ENCODE measurements at regions not wholly inside any gene's neighbourhood (a gene's known extent, or its start where the extent isn't known, plus 50 kb on each side); places are given as distances from the start of the nearest gene placed in this dataset.

GRCh38 chr5:38662090-38662489 is 105.6 kb upstream of the LIFR start:
- Histone ChIP-seq H3K79me2 (ENCODE audit: insufficient read depth, low read length) (no peaks in the 10 kb centered on the region), H2AFZ (ENCODE audit: insufficient read depth, low read depth, low read length, poor library complexity, severe bottlenecking) (no peak overlapping the region), H3K9me3 (replicated peaks in 1 of 2; ENCODE audit: control insufficient read depth in 1 of 2, insufficient read depth in 1 of 2, low read length in 2 of 2) (no peaks in the 10 kb centered on the region), H3K36me3 (replicated peaks in 1 of 2; ENCODE audit: control insufficient read depth in 1 of 2, insufficient read depth in 2 of 2, low read length in 2 of 2) (no peaks in the 10 kb centered on the region), H3K4me2 (replicated peaks; ENCODE audit: extremely low read depth, low read length, poor library complexity, severe bottlenecking) (no peak overlapping the region), H3K27ac (ENCODE audit: low read depth in 1 of 2, low read length in 2 of 2) (no peak overlapping the region), H4K20me1 (ENCODE audit: insufficient read depth, low read length) (no peaks in the 10 kb centered on the region), H3K27me3 (ENCODE audit: control insufficient read depth in 2 of 2, insufficient read depth in 2 of 2, low read length in 2 of 2) (peaks cover 2 to 21% of the 10 kb centered on the region in 2 donors), H3K4me1 (ENCODE audit: control insufficient read depth in 1 of 2, insufficient read depth in 2 of 2, low read length in 2 of 2) (no peaks in the 10 kb centered on the region), H3K9ac (ENCODE audit: insufficient read depth, low read length, poor library complexity, severe bottlenecking) (no peak overlapping the region), H3K4me3 (replicated peaks in 1 of 3; ENCODE audit: low read depth in 2 of 3, low read length in 3 of 3) (no peak overlapping the region)
- H3K9me3 Mint-ChIP-seq, result peaks cover 0 to 6% (median 0%) of the 10 kb centered on the region in 7 donors
- H3K36me3 Mint-ChIP-seq, result no peaks in the 10 kb centered on the region
- WGBS (ENCODE audit: insufficient coverage), result 50% methylated on average over 1 of the region's 4 CpGs
- no peak overlapping the region for H3K27ac Mint-ChIP-seq
- DNase-seq, result no peak
- TF ChIP-seq, protein P1, sequence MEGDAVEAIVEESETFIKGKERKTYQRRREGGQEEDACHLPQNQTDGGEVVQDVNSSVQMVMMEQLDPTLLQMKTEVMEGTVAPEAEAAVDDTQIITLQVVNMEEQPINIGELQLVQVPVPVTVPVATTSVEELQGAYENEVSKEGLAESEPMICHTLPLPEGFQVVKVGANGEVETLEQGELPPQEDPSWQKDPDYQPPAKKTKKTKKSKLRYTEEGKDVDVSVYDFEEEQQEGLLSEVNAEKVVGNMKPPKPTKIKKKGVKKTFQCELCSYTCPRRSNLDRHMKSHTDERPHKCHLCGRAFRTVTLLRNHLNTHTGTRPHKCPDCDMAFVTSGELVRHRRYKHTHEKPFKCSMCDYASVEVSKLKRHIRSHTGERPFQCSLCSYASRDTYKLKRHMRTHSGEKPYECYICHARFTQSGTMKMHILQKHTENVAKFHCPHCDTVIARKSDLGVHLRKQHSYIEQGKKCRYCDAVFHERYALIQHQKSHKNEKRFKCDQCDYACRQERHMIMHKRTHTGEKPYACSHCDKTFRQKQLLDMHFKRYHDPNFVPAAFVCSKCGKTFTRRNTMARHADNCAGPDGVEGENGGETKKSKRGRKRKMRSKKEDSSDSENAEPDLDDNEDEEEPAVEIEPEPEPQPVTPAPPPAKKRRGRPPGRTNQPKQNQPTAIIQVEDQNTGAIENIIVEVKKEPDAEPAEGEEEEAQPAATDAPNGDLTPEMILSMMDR (IDR thresholded peaks at IDR 0.05), result no peak
- no peaks in the 10 kb centered on the region for H3K4me1 Mint-ChIP-seq
- peaks cover 19 to 40% (median 24%) of the 10 kb centered on the region in 3 donors for H3K27me3 Mint-ChIP-seq (ENCODE audit: low read depth in 3 of 3)
- no peak overlapping the region for H3K4me3 Mint-ChIP-seq
- intact Hi-C loops (cut with micrococcal nuclease), result loop anchor here in 1 of 2 donors (10.0 kb wide), 1 partner anchor 217 kb away; no protein-coding TSS in a partner anchor

DNA sequence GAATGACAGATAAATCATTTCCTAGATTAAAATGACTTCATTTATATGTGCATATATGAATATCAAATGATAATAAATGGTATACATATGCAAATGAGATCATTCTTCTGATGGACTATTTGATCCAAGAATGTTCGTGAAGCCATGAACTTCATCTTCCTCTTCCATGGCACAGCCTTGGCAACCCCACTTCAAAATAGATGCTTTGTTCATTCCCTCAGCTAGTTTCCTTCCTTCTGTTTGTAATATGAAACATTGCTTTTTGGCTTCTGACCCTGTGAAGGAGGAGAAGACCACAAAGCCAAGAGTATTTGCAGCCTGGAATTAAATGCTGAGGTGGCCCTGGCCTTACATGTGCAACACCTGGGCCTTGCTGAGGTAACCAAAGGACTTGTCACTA is 106.8 kb upstream of the LIFR start:
- intact Hi-C loops (cut with micrococcal nuclease), result loop anchor here in 1 of 2 donors (10.0 kb wide), 1 partner anchor 218 kb away; no protein-coding TSS in a partner anchor
- H3K9me3 ChIP-seq (replicated peaks in 1 of 2; ENCODE audit: control insufficient read depth in 1 of 2, insufficient read depth in 1 of 2, low read length in 2 of 2), result no peaks in the 10 kb centered on the region
- H3K4me3 ChIP-seq (replicated peaks in 1 of 3; ENCODE audit: low read depth in 2 of 3, low read length in 3 of 3), result no peak overlapping the region

More for the DNA sequence above, 106.8 kb upstream of the LIFR start:
- no peak for DNase-seq
- H3K4me1 Mint-ChIP-seq, result no peaks in the 10 kb centered on the region
- H3K27me3 Mint-ChIP-seq (ENCODE audit: low read depth in 3 of 3), result peaks cover 16 to 33% (median 25%) of the 10 kb centered on the region in 3 donors
- Histone ChIP-seq H3K27me3 (ENCODE audit: control insufficient read depth in 2 of 2, insufficient read depth in 2 of 2, low read length in 2 of 2) (peaks cover 2 to 24% of the 10 kb centered on the region in 2 donors), H3K4me2 (replicated peaks; ENCODE audit: extremely low read depth, low read length, poor library complexity, severe bottlenecking) (no peak overlapping the region), H3K9ac (ENCODE audit: insufficient read depth, low read length, poor library complexity, severe bottlenecking) (no peak overlapping the region), H2AFZ (ENCODE audit: insufficient read depth, low read depth, low read length, poor library complexity, severe bottlenecking) (no peak overlapping the region), H3K27ac (ENCODE audit: low read depth in 1 of 2, low read length in 2 of 2) (no peak overlapping the region), H3K36me3 (replicated peaks in 1 of 2; ENCODE audit: control insufficient read depth in 1 of 2, insufficient read depth in 2 of 2, low read length in 2 of 2) (no peaks in the 10 kb centered on the region), H3K79me2 (ENCODE audit: insufficient read depth, low read length) (no peaks in the 10 kb centered on the region), H3K4me1 (ENCODE audit: control insufficient read depth in 1 of 2, insufficient read depth in 2 of 2, low read length in 2 of 2) (no peaks in the 10 kb centered on the region), H4K20me1 (ENCODE audit: insufficient read depth, low read length) (no peaks in the 10 kb centered on the region)
- H3K4me3 Mint-ChIP-seq, result no peak overlapping the region
- peaks cover 0 to 6% (median 0%) of the 10 kb centered on the region in 7 donors for H3K9me3 Mint-ChIP-seq
- TF ChIP-seq, protein P1 (IDR thresholded peaks at IDR 0.05), result no peak
- H3K27ac Mint-ChIP-seq, result no peak overlapping the region
- H3K36me3 Mint-ChIP-seq, result no peaks in the 10 kb centered on the region
- whole genome bisulfite sequencing (ENCODE audit: insufficient coverage), result no CpG with 5 or more reads among the region's 1 CpG

Data from CD14-positive monocyte (primary cell).